ENCODE measurements at regions not wholly inside any gene's neighbourhood (a gene's known extent, or its start where the extent isn't known, plus 50 kb on each side); places are given as distances from the start of the nearest gene placed in this dataset.

GRCh38 chr15:69725275-69725674 lies 272.7 kb downstream of the RPLP1 start:
- no peak for DNase-seq
- H3K27me3 ChIP-seq (ENCODE audit: insufficient read depth): no peaks in the 10 kb centered on the region; the same call in 1 of the 2 replicates
- no peak overlapping the region for H3K9ac ChIP-seq
- peaks cover 0 to 7% of the 10 kb centered on the region in 2 experiments; a peak in 1 of 4 replicates for H3K4me1 ChIP-seq (ENCODE audit: control insufficient read depth in 1 of 2, insufficient read depth in 2 of 2, low read depth in 1 of 2, low read length in 1 of 2)
- ChIA-PET CTCF (interaction anchor here (2.4 kb wide), 1 partner anchor 18 kb away, joined by 9 read pairs; no protein-coding TSS in a partner anchor), POLR2A (no interaction called here)
- no peaks in the 10 kb centered on the region for H3K79me2 ChIP-seq (ENCODE audit: insufficient read depth)
- H3K4me2 ChIP-seq: no peak overlapping the region
- no peaks in the 10 kb centered on the region for H3K9me2 ChIP-seq
- H3F3A ChIP-seq (replicated peaks; ENCODE audit: insufficient read depth): no peaks in the 10 kb centered on the region
- H3K27ac ChIP-seq (ENCODE audit: low read depth in 2 of 2, low read length in 1 of 2): no peak overlapping the region
- no peaks in the 10 kb centered on the region for H3K36me3 ChIP-seq (replicated peaks in 1 of 2; ENCODE audit: control insufficient read depth in 1 of 2, insufficient read depth in 2 of 2, low read length in 1 of 2)
- TF ChIP-seq, protein P1, sequence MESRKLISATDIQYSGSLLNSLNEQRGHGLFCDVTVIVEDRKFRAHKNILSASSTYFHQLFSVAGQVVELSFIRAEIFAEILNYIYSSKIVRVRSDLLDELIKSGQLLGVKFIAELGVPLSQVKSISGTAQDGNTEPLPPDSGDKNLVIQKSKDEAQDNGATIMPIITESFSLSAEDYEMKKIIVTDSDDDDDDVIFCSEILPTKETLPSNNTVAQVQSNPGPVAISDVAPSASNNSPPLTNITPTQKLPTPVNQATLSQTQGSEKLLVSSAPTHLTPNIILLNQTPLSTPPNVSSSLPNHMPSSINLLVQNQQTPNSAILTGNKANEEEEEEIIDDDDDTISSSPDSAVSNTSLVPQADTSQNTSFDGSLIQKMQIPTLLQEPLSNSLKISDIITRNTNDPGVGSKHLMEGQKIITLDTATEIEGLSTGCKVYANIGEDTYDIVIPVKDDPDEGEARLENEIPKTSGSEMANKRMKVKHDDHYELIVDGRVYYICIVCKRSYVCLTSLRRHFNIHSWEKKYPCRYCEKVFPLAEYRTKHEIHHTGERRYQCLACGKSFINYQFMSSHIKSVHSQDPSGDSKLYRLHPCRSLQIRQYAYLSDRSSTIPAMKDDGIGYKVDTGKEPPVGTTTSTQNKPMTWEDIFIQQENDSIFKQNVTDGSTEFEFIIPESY (IDR thresholded peaks at IDR 0.05; ENCODE audit: borderline replicate concordance, low read depth): no peak
- TF ChIP-seq SMC3 (IDR thresholded peaks at IDR 0.05; ENCODE audit: low read depth, low read length) (no peak), FOXJ3 (CRISPR knock-in tag; IDR thresholded peaks at IDR 0.05) (no peak), RAD21 (IDR thresholded peaks at IDR 0.05; ENCODE audit: low read length) (no peak), IRF3 (IDR thresholded peaks at IDR 0.05; ENCODE audit: low read depth, low read length) (no peak), REST (IDR thresholded peaks at IDR 0.05; ENCODE audit: low read depth, low read length) (no peak)
- no peaks in the 10 kb centered on the region for H4K20me1 ChIP-seq (ENCODE audit: insufficient read depth)
- H3K4me3 ChIP-seq (ENCODE audit: low read depth in 2 of 2, low read length in 1 of 2): no peak overlapping the region
- no peaks in the 10 kb centered on the region for H3K9me3 ChIP-seq
- WGBS (ENCODE audit: low lambda C conversion rate): 51% methylated on average over 4 of the region's 4 CpGs
- no peak overlapping the region for H2AFZ ChIP-seq (ENCODE audit: low read depth)

DNA sequence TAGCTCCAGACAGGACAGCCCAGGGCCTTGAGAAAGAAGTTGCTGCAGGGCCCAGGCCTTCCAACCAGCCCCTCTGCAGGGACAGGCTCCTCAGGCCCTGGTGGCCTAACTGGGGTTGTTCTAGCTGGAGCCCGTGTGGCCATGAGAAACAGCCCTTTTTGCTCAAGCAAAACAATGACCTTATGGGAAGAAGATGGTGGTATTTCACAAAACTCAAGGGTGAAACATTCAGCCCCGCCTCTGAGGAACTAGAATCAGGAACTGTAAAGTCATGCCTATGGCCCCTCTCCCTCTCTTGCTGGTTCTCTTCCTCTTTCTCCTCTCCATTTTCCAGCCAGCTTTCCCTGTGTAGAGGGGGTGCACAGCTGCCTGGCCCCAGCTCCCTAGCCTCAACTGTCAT lies 273.3 kb downstream of the RPLP1 start:
- Histone ChIP-seq H4K20me1 (ENCODE audit: insufficient read depth) (no peaks in the 10 kb centered on the region), H3K79me2 (ENCODE audit: insufficient read depth) (no peaks in the 10 kb centered on the region), H2AFZ (ENCODE audit: low read depth) (no peak overlapping the region), H3K36me3 (replicated peaks in 1 of 2; ENCODE audit: control insufficient read depth in 1 of 2, insufficient read depth in 2 of 2, low read length in 1 of 2) (no peaks in the 10 kb centered on the region), H3K9ac (no peak overlapping the region), H3K27me3 (ENCODE audit: insufficient read depth) (no peaks in the 10 kb centered on the region; the same call in 1 of the 2 replicates), H3K4me2 (no peak overlapping the region), H3K4me3 (ENCODE audit: low read depth in 2 of 2, low read length in 1 of 2) (no peak overlapping the region), H3K4me1 (ENCODE audit: control insufficient read depth in 1 of 2, insufficient read depth in 2 of 2, low read depth in 1 of 2, low read length in 1 of 2) (peaks cover 0 to 13% of the 10 kb centered on the region in 2 experiments; a peak in 1 of 4 replicates), H3K9me3 (no peaks in the 10 kb centered on the region), H3F3A (replicated peaks; ENCODE audit: insufficient read depth) (no peaks in the 10 kb centered on the region), H3K27ac (ENCODE audit: low read depth in 2 of 2, low read length in 1 of 2) (no peak overlapping the region), H3K9me2 (no peaks in the 10 kb centered on the region)
- no peak for DNase-seq
- ChIA-PET POLR2A (no interaction called here), CTCF (no interaction called here)
- 17% methylated on average over 1 of the region's 2 CpGs for WGBS (ENCODE audit: low lambda C conversion rate)
- TF ChIP-seq GABPA (IDR thresholded peaks at IDR 0.05; ENCODE audit: low read depth): no peak
- no peak for TF ChIP-seq RAD21 (IDR thresholded peaks at IDR 0.05; ENCODE audit: low read length)
- TF ChIP-seq MXI1 (IDR thresholded peaks at IDR 0.05; ENCODE audit: low read depth, low read length): no peak
- no peak for TF ChIP-seq NFIC (IDR thresholded peaks at IDR 0.05; ENCODE audit: borderline replicate concordance)
- TF ChIP-seq POLR2AphosphoS5 (IDR thresholded peaks at IDR 0.05; ENCODE audit: low read depth, low read length): no peak
- TF ChIP-seq TEAD4 (IDR thresholded peaks at IDR 0.05; ENCODE audit: borderline replicate concordance, insufficient read depth): no peak
- no peak for TF ChIP-seq PBX3 (IDR thresholded peaks at IDR 0.05)
- no peak for TF ChIP-seq CHD2 (IDR thresholded peaks at IDR 0.05; ENCODE audit: low read length, partially characterized antibody)
- TF ChIP-seq FOSL2 (IDR thresholded peaks at IDR 0.05; ENCODE audit: borderline replicate concordance, low read depth): no peak
- TF ChIP-seq RFX5 (IDR thresholded peaks at IDR 0.05; ENCODE audit: low read length): no peak
- TF ChIP-seq JUND (IDR thresholded peaks at IDR 0.05): no peak
- TF ChIP-seq RCOR1 (IDR thresholded peaks at IDR 0.05; ENCODE audit: low read length): no peak
- no peak for TF ChIP-seq TAF1 (IDR thresholded peaks at IDR 0.05; ENCODE audit: borderline replicate concordance, low read depth, low read length)
- no peak for TF ChIP-seq FOXJ3 (CRISPR knock-in tag; IDR thresholded peaks at IDR 0.05)

Measured in SK-N-SH (cell line).